Type B pancreatic cell (in vitro differentiated cells): ENCODE measurements at regions not wholly inside any gene's neighbourhood (a gene's known extent, or its start where the extent isn't known, plus 50 kb on each side); places are given as distances from the start of the nearest gene placed in this dataset.

Experiments
- DNase-seq: peaks from one replicate; pipeline ENCODE4 v3.0.0; 2021; ENCODE audit warnings: mixed read lengths; ENCODE audit not compliant: unreplicated experiment; ENCODE audit errors: extremely low spot score
- H3K27ac Mint-ChIP-seq: 2 replicates; pipeline ENCODE4 v1.8.0; 2021; ENCODE audit warnings: mild to moderate bottlenecking, mixed read lengths
- H3K27me3 Mint-ChIP-seq: 2 replicates; pipeline ENCODE4 v1.8.0; 2021; ENCODE audit warnings: mixed read lengths
- H3K36me3 Mint-ChIP-seq: 2 replicates; pipeline ENCODE4 v1.8.0; 2021; ENCODE audit warnings: mixed read lengths
- H3K4me1 Mint-ChIP-seq: one replicate; pipeline ENCODE4 v1.8.0; 2021; ENCODE audit warnings: mixed read lengths; ENCODE audit not compliant: unreplicated experiment
- H3K4me3 Mint-ChIP-seq: 2 replicates; pipeline ENCODE4 v1.8.0; 2021; ENCODE audit warnings: mild to moderate bottlenecking, mixed read lengths
- H3K9me3 Mint-ChIP-seq: 2 replicates; pipeline ENCODE4 v1.8.0; 2021; ENCODE audit warnings: mixed read lengths
- TF ChIP-seq, protein P1 (sequence below): fragments of 200-600 bp; sonication (generic); conservative IDR thresholded peaks from 2 replicates; pipeline ENCODE4 v1.5.0; 2021; ENCODE audit warnings: antibody characterized with exemption, mild to moderate bottlenecking

DNA sequence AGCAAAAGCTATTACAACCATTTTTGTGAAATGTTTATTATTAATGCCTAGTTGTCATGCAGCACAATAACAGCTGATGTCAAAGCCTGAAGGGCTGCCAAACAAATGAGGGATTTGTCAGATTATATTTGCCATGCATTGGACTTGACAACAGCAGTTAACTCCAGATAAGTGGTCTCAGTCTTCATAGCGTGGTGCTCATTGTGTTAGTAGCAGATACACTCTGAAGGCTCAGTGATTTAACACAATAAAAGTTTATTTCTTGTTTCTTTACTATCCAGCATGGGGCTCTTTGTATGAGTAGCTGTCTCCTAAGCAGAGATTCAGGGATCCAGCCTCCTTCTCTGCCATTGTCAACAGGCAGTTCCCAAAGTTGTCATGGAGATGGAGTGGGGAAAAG is 76.0 kb upstream of the PTGFRN start:
- no peaks in the 10 kb centered on the region for H3K36me3 Mint-ChIP-seq
- peaks cover 8% of the 10 kb centered on the region for H3K9me3 Mint-ChIP-seq
- H3K4me3 Mint-ChIP-seq: no peak overlapping the region
- TF ChIP-seq, protein P1, sequence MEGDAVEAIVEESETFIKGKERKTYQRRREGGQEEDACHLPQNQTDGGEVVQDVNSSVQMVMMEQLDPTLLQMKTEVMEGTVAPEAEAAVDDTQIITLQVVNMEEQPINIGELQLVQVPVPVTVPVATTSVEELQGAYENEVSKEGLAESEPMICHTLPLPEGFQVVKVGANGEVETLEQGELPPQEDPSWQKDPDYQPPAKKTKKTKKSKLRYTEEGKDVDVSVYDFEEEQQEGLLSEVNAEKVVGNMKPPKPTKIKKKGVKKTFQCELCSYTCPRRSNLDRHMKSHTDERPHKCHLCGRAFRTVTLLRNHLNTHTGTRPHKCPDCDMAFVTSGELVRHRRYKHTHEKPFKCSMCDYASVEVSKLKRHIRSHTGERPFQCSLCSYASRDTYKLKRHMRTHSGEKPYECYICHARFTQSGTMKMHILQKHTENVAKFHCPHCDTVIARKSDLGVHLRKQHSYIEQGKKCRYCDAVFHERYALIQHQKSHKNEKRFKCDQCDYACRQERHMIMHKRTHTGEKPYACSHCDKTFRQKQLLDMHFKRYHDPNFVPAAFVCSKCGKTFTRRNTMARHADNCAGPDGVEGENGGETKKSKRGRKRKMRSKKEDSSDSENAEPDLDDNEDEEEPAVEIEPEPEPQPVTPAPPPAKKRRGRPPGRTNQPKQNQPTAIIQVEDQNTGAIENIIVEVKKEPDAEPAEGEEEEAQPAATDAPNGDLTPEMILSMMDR: no peak
- DNase-seq: no peak
- H3K27ac Mint-ChIP-seq: peak overlapping the region; percentile 60
- no peaks in the 10 kb centered on the region for H3K27me3 Mint-ChIP-seq
- peaks cover 42% of the 10 kb centered on the region for H3K4me1 Mint-ChIP-seq

DNA sequence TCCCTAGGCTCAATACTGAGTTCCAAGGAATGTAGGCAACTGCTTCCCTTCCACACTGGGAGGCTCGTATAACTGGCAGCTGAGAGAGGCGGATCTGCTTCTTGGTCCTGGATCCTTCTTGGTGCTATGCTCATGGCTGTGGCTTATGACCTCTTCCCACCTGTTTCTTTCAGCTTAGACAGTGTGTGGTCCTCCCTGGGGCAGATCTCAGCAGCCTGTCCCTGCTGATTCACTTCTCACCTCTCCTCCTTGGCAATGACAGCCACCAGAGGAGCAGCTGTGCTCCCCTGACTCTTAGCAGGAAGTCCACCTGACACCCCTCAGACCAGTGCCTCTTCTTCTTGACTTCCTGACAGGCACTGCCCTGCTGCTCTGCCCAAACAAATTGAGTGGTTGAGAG is 75.1 kb upstream of the PTGFRN start:
- H3K4me1 Mint-ChIP-seq: peaks cover 42% of the 10 kb centered on the region
- no peak for DNase-seq
- no peaks in the 10 kb centered on the region for H3K36me3 Mint-ChIP-seq
- H3K9me3 Mint-ChIP-seq: peaks cover 8% of the 10 kb centered on the region
- H3K4me3 Mint-ChIP-seq: no peak overlapping the region
- no peaks in the 10 kb centered on the region for H3K27me3 Mint-ChIP-seq
- TF ChIP-seq, protein P1: no peak
- peak overlapping the region; percentile 91 for H3K27ac Mint-ChIP-seq

DNA sequence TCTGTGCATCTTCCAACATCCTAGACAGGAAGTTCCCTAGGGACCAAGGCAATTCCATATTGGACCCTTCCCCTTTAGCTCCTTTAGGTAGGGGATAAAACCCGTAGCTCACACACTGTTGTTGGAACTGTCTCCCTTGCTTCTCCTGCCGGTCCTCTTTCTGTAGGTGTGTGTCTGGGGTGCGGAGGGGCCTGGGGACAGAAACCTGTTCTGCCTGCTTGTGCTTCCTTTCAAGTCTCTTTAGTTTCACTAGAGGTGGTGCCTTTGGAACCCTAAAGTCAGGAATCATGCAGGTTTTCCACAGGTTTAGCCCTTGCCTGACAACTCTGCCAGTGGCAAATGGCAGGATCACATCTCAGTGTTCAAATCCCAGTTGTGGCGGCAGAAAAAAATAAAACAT is 74.6 kb upstream of the PTGFRN start:
- peaks cover 8% of the 10 kb centered on the region for H3K9me3 Mint-ChIP-seq
- no peaks in the 10 kb centered on the region for H3K27me3 Mint-ChIP-seq
- H3K27ac Mint-ChIP-seq: peak overlapping the region; percentile 91
- H3K4me3 Mint-ChIP-seq: peak overlapping the region; percentile 18
- peaks cover 42% of the 10 kb centered on the region for H3K4me1 Mint-ChIP-seq
- TF ChIP-seq, protein P1: no peak
- DNase-seq: no peak
- H3K36me3 Mint-ChIP-seq: no peaks in the 10 kb centered on the region

DNA sequence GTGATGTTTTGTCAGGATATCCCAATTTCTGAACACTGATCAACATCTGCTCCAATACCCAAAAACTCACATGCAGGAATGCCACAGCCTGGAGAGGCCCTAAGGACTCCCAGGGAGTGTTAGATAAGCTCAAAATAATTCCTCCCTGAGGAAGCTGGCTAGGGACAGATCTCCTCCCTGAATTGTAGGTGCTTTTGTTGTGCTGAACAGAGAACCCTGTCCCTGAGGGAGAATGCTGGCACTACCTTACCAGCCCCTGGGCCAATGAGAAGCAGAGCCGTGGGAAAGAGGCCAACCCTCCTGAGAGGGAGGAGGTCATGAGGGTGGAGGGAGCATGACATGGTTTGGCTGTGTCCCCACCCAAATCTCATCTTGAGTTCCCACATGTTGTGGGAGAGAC is 73.6 kb upstream of the PTGFRN start:
- DNase-seq: no peak
- Mint-ChIP-seq H3K9me3 (peaks cover 8% of the 10 kb centered on the region), H3K27me3 (no peaks in the 10 kb centered on the region), H3K27ac (peak overlapping the region; percentile 91), H3K4me3 (no peak overlapping the region), H3K36me3 (no peaks in the 10 kb centered on the region), H3K4me1 (peaks cover 42% of the 10 kb centered on the region)
- TF ChIP-seq, protein P1: no peak

DNA sequence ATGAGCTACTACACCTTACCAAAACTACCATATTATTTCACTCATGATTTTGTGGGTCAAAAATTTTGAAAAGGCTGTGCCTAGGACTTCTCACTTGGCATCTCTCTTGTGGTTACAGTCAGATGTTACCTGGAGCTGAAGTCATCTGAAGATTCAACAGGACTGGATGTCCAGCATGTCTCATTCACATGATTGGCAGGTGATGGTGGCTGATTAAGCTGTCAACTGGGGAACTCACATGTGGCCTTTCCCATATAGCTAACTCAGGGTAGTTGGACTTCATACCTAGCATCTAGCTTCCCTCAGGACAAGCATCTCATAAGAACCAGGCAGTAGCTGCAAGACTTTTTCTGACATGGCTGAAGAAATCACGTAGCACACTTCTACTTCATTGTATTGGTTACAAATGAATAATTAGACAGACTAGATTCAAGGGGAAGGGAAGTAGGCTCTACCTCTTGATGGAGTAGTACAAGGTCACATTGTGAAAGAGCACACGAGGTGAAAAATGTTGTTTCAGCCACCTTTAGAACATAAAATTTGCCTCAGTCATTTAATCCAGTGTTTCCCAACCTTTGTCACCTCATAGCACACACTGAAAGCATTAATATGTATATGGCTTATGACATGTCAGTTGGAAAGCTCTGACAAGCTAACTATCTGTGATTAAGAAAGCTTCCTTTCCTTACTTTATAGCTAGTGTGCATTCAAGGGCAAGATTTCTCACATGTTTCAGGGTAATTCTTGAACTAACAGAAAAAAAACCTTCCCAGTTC is 68.0 kb upstream of the PTGFRN start:
- Mint-ChIP-seq H3K4me3 (no peak overlapping the region), H3K27me3 (no peaks in the 10 kb centered on the region), H3K36me3 (no peaks in the 10 kb centered on the region), H3K9me3 (peaks cover 13% of the 10 kb centered on the region), H3K4me1 (peaks cover 5% of the 10 kb centered on the region), H3K27ac (no peak overlapping the region)
- TF ChIP-seq, protein P1: no peak
- DNase-seq: no peak
